Uterus (tissue), 2 donors: ENCODE measurements at regions not wholly inside any gene's neighbourhood (a gene's known extent, or its start where the extent isn't known, plus 50 kb on each side); places are given as distances from the start of the nearest gene placed in this dataset.

Source experiments
- CTCF ChIP-seq, 4 experiments: fragments of 200-600 bp in 2 of 4; fragments of 450-650 bp in 2 of 4; sonication (generic) in 2 of 4; IDR thresholded peaks; one replicate each; pipeline ENCODE4 v1.5.1; 2016 to 2019; ENCODE audit warnings: antibody characterized with exemption in 4 of 4, mild to moderate bottlenecking in 2 of 4, moderate library complexity in 1 of 4
- POLR2A ChIP-seq, 2 donors: fragments of 450-650 bp; IDR thresholded peaks; one replicate each; pipeline ENCODE4 v1.6.1; 2016; ENCODE audit warnings: antibody characterized with exemption in 2 of 2, mild to moderate bottlenecking in 1 of 2, moderate library complexity in 1 of 2

DNA sequence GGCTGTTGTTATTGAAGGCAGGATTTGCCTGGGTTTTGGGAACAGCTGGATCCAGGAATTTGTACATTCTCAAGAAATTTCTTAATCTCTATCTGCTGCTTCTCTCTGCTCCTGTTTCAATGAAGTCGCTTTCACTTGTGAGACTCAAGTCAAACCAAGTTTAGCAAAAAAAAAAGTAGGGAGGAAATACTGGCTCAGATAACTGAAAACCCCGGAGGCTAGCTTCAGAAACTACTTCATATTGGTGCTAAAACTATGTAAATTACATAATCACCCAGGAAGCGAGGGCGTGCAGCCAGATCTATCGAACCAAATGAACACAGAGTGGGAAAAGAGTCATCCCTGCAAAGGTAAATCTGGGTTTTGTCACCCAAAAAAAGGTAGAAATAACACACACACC lies 68.3 kb upstream of the FICD start:
- no peak for TF ChIP-seq CTCF (IDR thresholded peaks at IDR 0.05)
- TF ChIP-seq POLR2A (IDR thresholded peaks at IDR 0.05) = no peak
